ENCODE measurements at regions not wholly inside any gene's neighbourhood (a gene's known extent, or its start where the extent isn't known, plus 50 kb on each side); places are given as distances from the start of the nearest gene placed in this dataset.

GRCh38 chr18:28409811-28410210, 232.9 kb upstream of the CDH2 start:
- no peak for TF ChIP-seq ZNF704 (tag by site-specific recombination; IDR thresholded peaks at IDR 0.05)
- no peak for TF ChIP-seq ZNF223 (tag by site-specific recombination; IDR thresholded peaks at IDR 0.05)
- TF ChIP-seq ZBTB44 (tag by site-specific recombination; IDR thresholded peaks at IDR 0.05), result no peak
- no peak for TF ChIP-seq CTCF (tag by site-specific recombination; IDR thresholded peaks at IDR 0.05)
- no peak for TF ChIP-seq ZNF677 (tag by site-specific recombination; IDR thresholded peaks at IDR 0.05)
- no peak for TF ChIP-seq ZNF639 (tag by site-specific recombination; IDR thresholded peaks at IDR 0.05)
- TF ChIP-seq ATF2 (tag by site-specific recombination; IDR thresholded peaks at IDR 0.05; ENCODE audit: low read depth), result no peak
- no peak for TF ChIP-seq ZNF560 (tag by site-specific recombination; IDR thresholded peaks at IDR 0.05; ENCODE audit: borderline replicate concordance)
